A549 (cell line): ENCODE measurements at regions not wholly inside any gene's neighbourhood (a gene's known extent, or its start where the extent isn't known, plus 50 kb on each side); places are given as distances from the start of the nearest gene placed in this dataset.

Experiments used
- POLR2A ChIP-seq: IDR thresholded peaks from 2 replicates; pipeline ENCODE4 v1.6.1; 2012; ENCODE audit warnings: mild to moderate bottlenecking, low read length
- RNF2 ChIP-seq: fragments of 200-600 bp; sonication (generic); IDR thresholded peaks from 2 replicates; pipeline ENCODE4 v1.6.1; 2016; ENCODE audit warnings: low read depth, mild to moderate bottlenecking, antibody characterized with exemption, moderate library complexity, borderline replicate concordance
- TF ChIP-seq, protein P1 (sequence below): fragments of >200 bp; sonication (Bioruptor Twin); formaldehyde crosslinking; IDR thresholded peaks from 3 replicates; pipeline ENCODE4 v1.5.1; 2016

DNA sequence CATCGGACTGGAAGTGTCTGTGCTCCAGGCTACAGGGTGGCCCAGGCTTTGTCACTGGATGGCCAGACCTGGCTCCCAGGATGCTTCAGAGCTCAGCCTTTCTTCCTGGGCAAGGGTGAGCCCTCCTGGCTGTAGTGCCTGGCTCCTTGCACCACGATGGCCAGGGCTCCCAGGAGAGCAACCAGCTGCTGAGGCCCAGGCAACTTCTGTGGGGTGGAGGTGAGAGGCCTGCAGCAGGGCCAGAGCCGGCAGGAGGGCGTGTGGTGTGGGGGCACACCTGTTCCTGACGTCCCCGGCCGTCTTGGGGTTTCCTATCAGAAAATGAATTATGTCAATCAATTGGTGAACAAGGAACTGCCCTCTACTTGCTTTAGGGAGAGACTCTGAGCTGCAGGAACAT lies 82.1 kb downstream of the DHCR7 start:
- TF ChIP-seq POLR2A (no peak), RNF2 (no peak)
- TF ChIP-seq, protein P1, sequence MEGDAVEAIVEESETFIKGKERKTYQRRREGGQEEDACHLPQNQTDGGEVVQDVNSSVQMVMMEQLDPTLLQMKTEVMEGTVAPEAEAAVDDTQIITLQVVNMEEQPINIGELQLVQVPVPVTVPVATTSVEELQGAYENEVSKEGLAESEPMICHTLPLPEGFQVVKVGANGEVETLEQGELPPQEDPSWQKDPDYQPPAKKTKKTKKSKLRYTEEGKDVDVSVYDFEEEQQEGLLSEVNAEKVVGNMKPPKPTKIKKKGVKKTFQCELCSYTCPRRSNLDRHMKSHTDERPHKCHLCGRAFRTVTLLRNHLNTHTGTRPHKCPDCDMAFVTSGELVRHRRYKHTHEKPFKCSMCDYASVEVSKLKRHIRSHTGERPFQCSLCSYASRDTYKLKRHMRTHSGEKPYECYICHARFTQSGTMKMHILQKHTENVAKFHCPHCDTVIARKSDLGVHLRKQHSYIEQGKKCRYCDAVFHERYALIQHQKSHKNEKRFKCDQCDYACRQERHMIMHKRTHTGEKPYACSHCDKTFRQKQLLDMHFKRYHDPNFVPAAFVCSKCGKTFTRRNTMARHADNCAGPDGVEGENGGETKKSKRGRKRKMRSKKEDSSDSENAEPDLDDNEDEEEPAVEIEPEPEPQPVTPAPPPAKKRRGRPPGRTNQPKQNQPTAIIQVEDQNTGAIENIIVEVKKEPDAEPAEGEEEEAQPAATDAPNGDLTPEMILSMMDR: no peak
